ENCODE measurements at regions not wholly inside any gene's neighbourhood (a gene's known extent, or its start where the extent isn't known, plus 50 kb on each side); places are given as distances from the start of the nearest gene placed in this dataset.

DNA sequence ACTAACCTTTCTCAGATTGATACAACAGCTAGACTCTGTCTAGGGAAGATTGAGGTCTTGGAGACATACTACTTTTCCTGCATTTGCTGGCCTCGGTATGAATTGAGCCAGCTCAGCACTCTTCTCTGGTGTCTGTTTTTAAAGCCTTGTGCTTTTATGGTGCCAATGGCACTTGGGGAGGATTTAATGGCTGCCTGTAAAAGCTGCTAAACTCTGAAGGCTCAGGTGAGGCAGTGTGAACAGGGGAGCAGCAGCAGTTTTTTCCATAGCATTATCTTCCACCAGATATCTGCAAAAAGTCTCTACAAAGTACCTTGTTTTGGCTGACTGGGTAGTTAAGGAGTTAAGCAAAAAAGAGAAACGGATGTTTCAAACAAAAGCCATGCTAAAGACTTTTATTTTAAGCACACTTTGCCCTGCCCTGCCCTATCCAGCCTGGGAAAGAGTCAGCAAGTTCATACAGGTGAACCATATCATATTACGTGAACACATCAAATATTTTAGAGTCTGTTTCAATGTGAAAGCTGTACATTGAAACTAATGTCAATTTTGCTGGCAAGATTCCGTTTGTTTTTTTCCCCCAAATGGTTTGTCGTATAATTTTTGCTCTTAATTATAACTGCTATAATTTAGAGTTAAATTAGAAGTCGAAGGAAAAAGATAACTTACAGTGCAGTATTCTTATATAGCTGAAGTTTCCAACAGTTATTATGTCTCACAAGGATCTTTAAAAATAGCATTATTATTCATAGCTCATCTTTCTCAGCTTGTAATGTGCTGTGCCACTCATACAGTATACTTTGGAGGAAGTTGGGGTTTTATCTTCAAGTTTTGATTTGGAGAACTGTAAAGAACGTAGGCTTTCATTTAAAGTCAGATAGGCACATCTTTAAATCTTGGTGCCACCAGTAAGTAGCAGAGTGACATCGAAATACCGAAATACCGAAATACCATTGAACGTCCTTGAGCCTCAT is 424.1 kb upstream of the CD180 start:
- Histone ChIP-seq H3K27ac (no peak overlapping the region), H3K4me3 (no peak overlapping the region), H3K27me3 (no peaks in the 10 kb centered on the region), H3K36me3 (no peaks in the 10 kb centered on the region), H3K9me3 (no peaks in the 10 kb centered on the region), H3K4me1 (peaks cover 0 to 17% (median 0%) of the 10 kb centered on the region in 4 donors)
- TF ChIP-seq, protein P1, sequence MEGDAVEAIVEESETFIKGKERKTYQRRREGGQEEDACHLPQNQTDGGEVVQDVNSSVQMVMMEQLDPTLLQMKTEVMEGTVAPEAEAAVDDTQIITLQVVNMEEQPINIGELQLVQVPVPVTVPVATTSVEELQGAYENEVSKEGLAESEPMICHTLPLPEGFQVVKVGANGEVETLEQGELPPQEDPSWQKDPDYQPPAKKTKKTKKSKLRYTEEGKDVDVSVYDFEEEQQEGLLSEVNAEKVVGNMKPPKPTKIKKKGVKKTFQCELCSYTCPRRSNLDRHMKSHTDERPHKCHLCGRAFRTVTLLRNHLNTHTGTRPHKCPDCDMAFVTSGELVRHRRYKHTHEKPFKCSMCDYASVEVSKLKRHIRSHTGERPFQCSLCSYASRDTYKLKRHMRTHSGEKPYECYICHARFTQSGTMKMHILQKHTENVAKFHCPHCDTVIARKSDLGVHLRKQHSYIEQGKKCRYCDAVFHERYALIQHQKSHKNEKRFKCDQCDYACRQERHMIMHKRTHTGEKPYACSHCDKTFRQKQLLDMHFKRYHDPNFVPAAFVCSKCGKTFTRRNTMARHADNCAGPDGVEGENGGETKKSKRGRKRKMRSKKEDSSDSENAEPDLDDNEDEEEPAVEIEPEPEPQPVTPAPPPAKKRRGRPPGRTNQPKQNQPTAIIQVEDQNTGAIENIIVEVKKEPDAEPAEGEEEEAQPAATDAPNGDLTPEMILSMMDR (IDR thresholded peaks at IDR 0.05) = no peak
- no peak for TF ChIP-seq EP300 (IDR thresholded peaks at IDR 0.05)
- TF ChIP-seq POLR2A (IDR thresholded peaks at IDR 0.05) = no peak
- 69 to 71% methylated on average over 11 of the region's 11 CpGs for WGBS, 2 donors
- no peak for DNase-seq (ENCODE audit: low spot score in 2 of 2)

DNA sequence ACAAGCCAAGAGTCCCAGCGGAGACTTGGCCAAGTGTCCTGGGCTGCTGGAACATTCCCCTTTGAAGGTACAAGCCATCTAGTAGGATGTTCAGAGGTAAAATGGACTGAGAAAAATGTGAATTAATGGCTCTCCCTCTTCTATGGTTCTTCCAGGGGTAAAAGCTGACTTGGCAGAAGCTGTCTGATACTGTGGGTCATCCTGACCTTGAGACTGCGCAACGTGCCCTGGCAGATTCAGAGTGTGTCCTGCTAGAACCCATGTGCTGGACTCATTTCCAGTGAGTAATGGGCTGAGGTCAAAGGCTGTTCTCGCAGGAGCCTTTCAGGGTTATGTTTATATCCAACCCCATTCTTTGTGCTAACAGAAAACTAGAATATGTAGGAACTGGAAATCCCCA is 423.0 kb upstream of the CD180 start:
- no peaks in the 10 kb centered on the region for H3K9me3 ChIP-seq
- H3K27ac ChIP-seq = no peak overlapping the region
- TF ChIP-seq, protein P1 (IDR thresholded peaks at IDR 0.05) = no peak
- no peak for TF ChIP-seq EP300 (IDR thresholded peaks at IDR 0.05)
- no peak for TF ChIP-seq POLR2A (IDR thresholded peaks at IDR 0.05)
- H3K36me3 ChIP-seq = no peaks in the 10 kb centered on the region
- WGBS, 2 donors = 68 to 69% methylated on average over 4 of the region's 4 CpGs
- no peak overlapping the region for H3K4me3 ChIP-seq
- H3K27me3 ChIP-seq = no peaks in the 10 kb centered on the region
- DNase-seq (ENCODE audit: low spot score in 2 of 2) = no peak
- peaks cover 0 to 17% (median 0%) of the 10 kb centered on the region in 4 donors for H3K4me1 ChIP-seq

- no peak overlapping the region for H3K4me3 ChIP-seq
- no peak overlapping the region for H3K27ac ChIP-seq
- H3K4me1 ChIP-seq = peaks cover 0 to 17% (median 0%) of the 10 kb centered on the region in 4 donors
- DNase-seq (ENCODE audit: low spot score in 2 of 2) = no peak
- TF ChIP-seq POLR2A (IDR thresholded peaks at IDR 0.05) = no peak
- TF ChIP-seq, protein P1 (IDR thresholded peaks at IDR 0.05) = no peak
- no peak for TF ChIP-seq EP300 (IDR thresholded peaks at IDR 0.05)
- H3K27me3 ChIP-seq = no peaks in the 10 kb centered on the region
- H3K36me3 ChIP-seq = no peaks in the 10 kb centered on the region
- no peaks in the 10 kb centered on the region for H3K9me3 ChIP-seq
Measured at GRCh38 chr5:67619235-67619634, 422.6 kb upstream of the CD180 start.

- Histone ChIP-seq H3K36me3 (no peaks in the 10 kb centered on the region), H3K27ac (no peak overlapping the region), H3K4me3 (no peak overlapping the region), H3K9me3 (no peaks in the 10 kb centered on the region), H3K27me3 (no peaks in the 10 kb centered on the region), H3K4me1 (peaks cover 0 to 12% (median 0%) of the 10 kb centered on the region in 4 donors)
- 78 to 84% methylated on average over 3 of the region's 3 CpGs for WGBS, 2 donors
- TF ChIP-seq POLR2A (IDR thresholded peaks at IDR 0.05) (no peak), EP300 (IDR thresholded peaks at IDR 0.05) (no peak)
- TF ChIP-seq, protein P1 (IDR thresholded peaks at IDR 0.05) = no peak
- DNase-seq (ENCODE audit: low spot score in 2 of 2) = no peak
Measured at GRCh38 chr5:67617051-67617450, 420.5 kb upstream of the CD180 start.

DNA sequence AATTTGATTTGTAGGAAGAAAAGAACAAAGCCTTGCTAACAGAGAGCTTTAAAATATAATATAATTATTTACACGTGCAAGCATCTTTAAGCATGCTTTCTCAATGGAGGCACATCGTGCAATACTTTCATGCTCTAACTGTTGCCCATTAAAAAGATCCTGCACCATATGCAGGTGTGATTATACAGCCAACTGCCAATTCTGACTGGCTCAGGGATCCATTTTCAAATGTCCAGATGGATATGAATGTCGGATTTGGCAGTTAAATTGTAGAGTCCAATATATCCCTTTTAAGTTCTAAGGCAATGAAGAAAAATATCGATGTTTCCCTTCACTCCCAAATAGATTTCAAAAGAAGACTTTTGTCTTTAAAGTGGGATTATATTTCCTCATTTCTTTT is 416.4 kb upstream of the CD180 start:
- TF ChIP-seq, protein P1 (IDR thresholded peaks at IDR 0.05) = no peak
- TF ChIP-seq EP300 (IDR thresholded peaks at IDR 0.05) = no peak
- no peak for TF ChIP-seq POLR2A (IDR thresholded peaks at IDR 0.05)
- Histone ChIP-seq H3K4me1 (no peaks in the 10 kb centered on the region), H3K36me3 (no peaks in the 10 kb centered on the region), H3K9me3 (no peaks in the 10 kb centered on the region), H3K4me3 (no peak overlapping the region), H3K27me3 (no peaks in the 10 kb centered on the region), H3K27ac (no peak overlapping the region)
- WGBS, 2 donors = 75 to 89% methylated on average over 4 of the region's 4 CpGs
- DNase-seq (ENCODE audit: low spot score in 2 of 2) = no peak

All from tibial nerve (tissue), 4 donors.